GM12891 (cell line): ENCODE measurements at regions not wholly inside any gene's neighbourhood (a gene's known extent, or its start where the extent isn't known, plus 50 kb on each side); places are given as distances from the start of the nearest gene placed in this dataset.
"Not testable (repeated sequence)": the region's sequence is repeated elsewhere in the genome, so short reads cannot be mapped to it uniquely, and the experiment has no call there.

Experiments
- DNase-seq: peaks from one replicate; pipeline ENCODE4 v3.0.0; 2011; ENCODE audit warnings: low spot score; ENCODE audit not compliant: insufficient read length
- FAIRE-seq: peaks from 2 replicates; lab custom pipeline; 2011; peaks lifted over from hg19 to GRCh38; lab: Jason Lieb, UNC
- PAX5 ChIP-seq: IDR thresholded peaks from 2 replicates; pipeline ENCODE4 v1.6.1; 2011; ENCODE audit warnings: low read length, moderate library complexity, mild to moderate bottlenecking; ENCODE audit not compliant: insufficient read depth, severe bottlenecking
- POLR2A ChIP-seq: IDR thresholded peaks from 2 replicates; pipeline ENCODE4 v1.6.1; 2011; ENCODE audit warnings: low read depth, low read length, control low read depth
- POLR2AphosphoS5 ChIP-seq: IDR thresholded peaks from 2 replicates; pipeline ENCODE4 v1.6.1; 2011; ENCODE audit warnings: low read depth, low read length, control low read depth
- POU2F2 ChIP-seq: IDR thresholded peaks from 2 replicates; pipeline ENCODE4 v1.6.1; 2011; ENCODE audit warnings: low read depth, mild to moderate bottlenecking, control low read depth, low read length, moderate library complexity
- SPI1 ChIP-seq: IDR thresholded peaks from 2 replicates; pipeline ENCODE4 v1.6.1; 2011; ENCODE audit warnings: low read depth, low read length, control low read depth
- TAF1 ChIP-seq: IDR thresholded peaks from 2 replicates; pipeline ENCODE4 v1.6.1; 2011; ENCODE audit warnings: low read depth, low read length, control low read depth

- FAIRE-seq (no peak), DNase-seq (no peak)
- no peak for TF ChIP-seq SPI1
- TF ChIP-seq POU2F2, result no peak
- TF ChIP-seq POLR2A, result no peak
- no peak for TF ChIP-seq PAX5
- TF ChIP-seq POLR2AphosphoS5, result no peak
- no peak for TF ChIP-seq TAF1
Measured at GRCh38 chr18:41871229-41872000, 83.6 kb upstream of the PIK3C3 start.

GRCh38 chr18:41870817-41871216 is 84.2 kb upstream of the PIK3C3 start:
- DNase-seq (no peak), FAIRE-seq (no peak)
- no peak for TF ChIP-seq SPI1
- no peak for TF ChIP-seq POU2F2
- TF ChIP-seq POLR2AphosphoS5, result no peak
- TF ChIP-seq POLR2A, result no peak
- no peak for TF ChIP-seq PAX5
- TF ChIP-seq TAF1, result no peak

DNA sequence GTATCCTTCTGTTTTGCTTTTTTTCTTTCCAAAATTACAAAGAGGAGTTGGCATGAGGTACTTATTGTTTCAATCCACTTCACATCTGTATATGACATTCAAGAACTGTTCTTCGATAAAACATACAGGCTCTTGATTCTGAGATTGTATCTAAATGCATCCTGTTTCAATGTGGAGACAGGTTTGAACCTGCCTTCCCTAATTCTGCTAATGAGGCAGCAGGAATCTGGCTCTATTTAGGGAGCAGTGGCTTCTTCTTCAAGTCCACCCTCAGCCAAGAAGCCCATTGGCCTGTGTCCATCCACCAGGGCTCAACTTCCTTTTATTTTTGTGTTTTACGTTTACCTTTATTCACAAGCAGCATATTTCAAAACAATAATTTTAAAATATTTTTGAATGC is 84.8 kb upstream of the PIK3C3 start:
- TF ChIP-seq TAF1, result no peak
- TF ChIP-seq POU2F2, result no peak
- no peak for TF ChIP-seq PAX5
- no peak for TF ChIP-seq POLR2A
- FAIRE-seq (no peak), DNase-seq (no peak)

GRCh38 chr18:41865796-41866195 is 89.2 kb upstream of the PIK3C3 start:
- not testable (repeated sequence) for FAIRE-seq, DNase-seq

DNA sequence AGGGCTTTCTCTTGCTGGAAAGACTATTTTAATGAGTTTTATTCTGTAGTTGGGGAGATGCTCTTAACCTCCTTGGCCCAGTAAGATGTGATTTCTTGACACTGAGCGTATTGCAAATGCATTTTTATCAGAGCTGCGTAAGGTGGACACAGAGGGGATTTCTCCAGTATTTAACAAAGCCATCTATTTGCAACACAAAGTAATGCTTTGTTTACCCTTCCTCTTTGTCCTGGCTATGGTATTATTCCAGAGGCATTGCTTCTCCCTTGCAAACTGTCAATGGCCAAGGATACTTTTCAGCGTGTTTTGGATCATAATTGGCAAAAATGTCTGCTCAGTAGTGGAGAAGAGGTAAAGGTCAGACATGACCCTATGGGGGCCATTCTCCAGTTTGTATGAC is 90.8 kb upstream of the PIK3C3 start:
- DNase-seq, result no peak
- TF ChIP-seq TAF1 (no peak), PAX5 (no peak)
- FAIRE-seq, result no peak

GRCh38 chr18:41862921-41863320 is 92.1 kb upstream of the PIK3C3 start:
- no peak for DNase-seq
- TF ChIP-seq SPI1, result no peak
- no peak for FAIRE-seq

DNA sequence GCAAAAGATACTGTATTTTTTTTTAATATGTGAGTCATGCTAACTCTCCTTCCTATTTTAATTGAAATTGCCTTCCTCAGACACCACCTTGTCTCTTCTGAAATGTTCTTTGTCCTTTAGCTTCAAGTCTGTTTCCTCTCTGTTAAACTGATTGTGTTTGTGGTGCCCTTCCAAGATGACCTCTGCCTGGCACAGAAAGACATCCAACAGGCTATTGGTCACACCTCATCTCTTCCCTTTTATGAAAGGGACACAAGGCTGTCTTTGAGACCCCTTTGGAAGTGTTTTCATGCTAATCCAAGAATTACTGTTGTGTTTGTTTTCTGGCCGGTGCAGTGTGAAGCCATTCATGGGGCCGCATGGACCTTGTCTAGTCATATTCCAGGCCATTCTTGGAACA is 94.0 kb upstream of the PIK3C3 start:
- TF ChIP-seq PAX5 (no peak), TAF1 (no peak), POU2F2 (no peak), POLR2AphosphoS5 (no peak), POLR2A (no peak), SPI1 (no peak)
- FAIRE-seq, result no peak
- no peak for DNase-seq

GRCh38 chr18:41858761-41859555 is 96.1 kb upstream of the PIK3C3 start:
- FAIRE-seq (no peak), DNase-seq (no peak)
- TF ChIP-seq TAF1, result no peak
- TF ChIP-seq POLR2A, result no peak
- no peak for TF ChIP-seq POU2F2
- no peak for TF ChIP-seq PAX5
- TF ChIP-seq SPI1, result no peak
- no peak for TF ChIP-seq POLR2AphosphoS5

GRCh38 chr18:41853280-41853679 is 101.8 kb upstream of the PIK3C3 start:
- DNase-seq (no peak), FAIRE-seq (no peak)
- TF ChIP-seq POLR2A (no peak), POLR2AphosphoS5 (no peak), POU2F2 (no peak), SPI1 (no peak), TAF1 (no peak), PAX5 (no peak)

DNA sequence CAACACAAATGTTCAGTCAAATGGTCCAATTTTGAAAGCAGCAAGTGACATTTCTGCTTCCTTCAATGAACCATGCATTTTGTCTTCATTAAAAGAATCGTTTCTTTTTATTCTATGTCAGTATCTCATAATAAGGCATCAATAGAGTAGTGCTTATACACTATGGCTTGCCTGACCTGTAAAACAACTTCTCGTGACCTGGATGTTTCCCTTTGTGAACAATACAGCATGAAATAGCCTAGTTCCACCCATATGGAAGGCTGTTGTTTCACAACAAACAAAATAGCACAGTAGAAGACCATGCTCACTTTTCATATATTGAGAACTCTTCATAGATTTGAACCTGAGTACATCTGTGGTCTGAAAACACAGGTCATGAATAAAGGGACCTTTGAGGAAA is 104.3 kb upstream of the PIK3C3 start:
- no peak for FAIRE-seq
- no peak for TF ChIP-seq POLR2A
- TF ChIP-seq SPI1, result no peak
- TF ChIP-seq POU2F2, result no peak
- no peak for TF ChIP-seq TAF1
- no peak for TF ChIP-seq POLR2AphosphoS5
- no peak for TF ChIP-seq PAX5
- DNase-seq, result no peak
